HG02763 (cell line): ENCODE measurements at regions not wholly inside any gene's neighbourhood (a gene's known extent, or its start where the extent isn't known, plus 50 kb on each side); places are given as distances from the start of the nearest gene placed in this dataset.

Experiments
- ATAC-seq: cut with Tn5 transposase; IDR thresholded peaks from one replicate; pipeline ENCODE4 v1.9.1; 2021; ENCODE audit warnings: mild to moderate bottlenecking, moderate library complexity; ENCODE audit not compliant: unreplicated experiment

- ATAC-seq = no peak
Observed at GRCh38 chr3:117282566-117282965, 573.0 kb downstream of the TUSC7 start.

- ATAC-seq = no peak
Observed at GRCh38 chr3:117285737-117286136, 576.2 kb downstream of the TUSC7 start.

- ATAC-seq = no peak
Observed at GRCh38 chr3:117286488-117286887, 576.9 kb downstream of the TUSC7 start.

GRCh38 chr3:117287602-117288001 lies 578.0 kb downstream of the TUSC7 start:
- no peak for ATAC-seq

- no peak for ATAC-seq
Observed at GRCh38 chr3:117291476-117291875, 581.9 kb downstream of the TUSC7 start.

GRCh38 chr3:117297065-117297464 lies 587.5 kb downstream of the TUSC7 start:
- ATAC-seq = no peak

- no peak for ATAC-seq
Observed at GRCh38 chr3:117297541-117297940, 588.0 kb downstream of the TUSC7 start.

GRCh38 chr3:117298273-117298672 lies 588.7 kb downstream of the TUSC7 start:
- ATAC-seq = no peak

- ATAC-seq = no peak
Observed at GRCh38 chr3:117302428-117302827, 592.8 kb downstream of the TUSC7 start.

GRCh38 chr3:117303443-117303842 lies 593.9 kb downstream of the TUSC7 start:
- ATAC-seq = no peak

GRCh38 chr3:117304681-117305080 lies 595.1 kb downstream of the TUSC7 start:
- no peak for ATAC-seq

GRCh38 chr3:117305681-117306080 lies 596.1 kb downstream of the TUSC7 start:
- no peak for ATAC-seq

GRCh38 chr3:117306299-117306698 lies 596.7 kb downstream of the TUSC7 start:
- peak; percentile 60 for ATAC-seq

GRCh38 chr3:117308353-117308752 lies 598.8 kb downstream of the TUSC7 start:
- ATAC-seq = no peak

- ATAC-seq = no peak
Observed at GRCh38 chr3:117308756-117309155, 599.2 kb downstream of the TUSC7 start.

GRCh38 chr3:117310536-117310935 lies 601.0 kb downstream of the TUSC7 start:
- no peak for ATAC-seq

GRCh38 chr3:117314441-117315150 lies 605.0 kb downstream of the TUSC7 start:
- no peak for ATAC-seq

- no peak for ATAC-seq
Observed at GRCh38 chr3:117322866-117323265, 613.3 kb downstream of the TUSC7 start.

GRCh38 chr3:117346901-117347300 lies 637.3 kb downstream of the TUSC7 start:
- ATAC-seq = no peak

GRCh38 chr3:117348884-117349283 lies 639.3 kb downstream of the TUSC7 start:
- ATAC-seq = no peak

- no peak for ATAC-seq
Observed at GRCh38 chr3:117349566-117349965, 640.0 kb downstream of the TUSC7 start.

- ATAC-seq = no peak
Observed at GRCh38 chr3:117350371-117350770, 640.8 kb downstream of the TUSC7 start.

GRCh38 chr3:117355566-117355965 lies 646.0 kb downstream of the TUSC7 start:
- ATAC-seq = no peak
